Activated naive CD8-positive, alpha-beta T cell treated with anti-CD3 and anti-CD28 coated beads, Interleukin-2, amount 10 ng/mL, durations not matched to agents 7 days and 5 days (primary cell): ENCODE measurements at regions not wholly inside any gene's neighbourhood (a gene's known extent, or its start where the extent isn't known, plus 50 kb on each side); places are given as distances from the start of the nearest gene placed in this dataset.
"Not testable (repeated sequence)": the region's sequence is repeated elsewhere in the genome, so short reads cannot be mapped to it uniquely, and the experiment has no call there.

Experiments
- ATAC-seq: fragments of 150-1000 bp; cut with Tn5 transposase; one replicate; pipeline ENCODE4 v1.10.0; 2021; ENCODE audit warnings: low read depth, moderate library complexity
- POLR2A ChIA-PET: fragments of 350-600 bp; sonication (Branson Sonifier 250); formaldehyde crosslinking; loops from one replicate; lab custom pipeline; 2021; ENCODE audit warnings: antibody characterized with exemption; lab: Charles Lee
- DNase-seq: peaks from one replicate; pipeline ENCODE4 v3.0.0; 2021
- H3K27ac Mint-ChIP-seq: one replicate; pipeline ENCODE4 v1.8.0; 2022; ENCODE audit warnings: mild to moderate bottlenecking, mixed read lengths
- H3K27me3 Mint-ChIP-seq: one replicate; pipeline ENCODE4 v1.8.0; 2022; ENCODE audit warnings: mild to moderate bottlenecking, moderate library complexity, mixed read lengths
- H3K36me3 Mint-ChIP-seq: one replicate; pipeline ENCODE4 v1.8.0; 2021; ENCODE audit warnings: mild to moderate bottlenecking, mixed read lengths
- H3K4me1 Mint-ChIP-seq: one replicate; pipeline ENCODE4 v1.8.0; 2021; ENCODE audit warnings: mixed read lengths
- H3K4me3 Mint-ChIP-seq: one replicate; pipeline ENCODE4 v1.8.0; 2022; ENCODE audit warnings: mild to moderate bottlenecking, moderate library complexity, mixed read lengths
- H3K9me3 Mint-ChIP-seq: one replicate; pipeline ENCODE4 v1.8.0; 2021; ENCODE audit warnings: mixed read lengths

GRCh38 chr18:35807811-35808335 is 164.6 kb upstream of the RMP24 start:
- no peak overlapping the region for H3K27ac Mint-ChIP-seq
- POLR2A ChIA-PET: no interaction called here
- peaks cover 10% of the 10 kb centered on the region for H3K4me1 Mint-ChIP-seq
- H3K36me3 Mint-ChIP-seq: no peaks in the 10 kb centered on the region
- DNase-seq: no peak
- peaks cover 18% of the 10 kb centered on the region for H3K27me3 Mint-ChIP-seq
- ATAC-seq: no peak
- no peaks in the 10 kb centered on the region for H3K9me3 Mint-ChIP-seq
- H3K4me3 Mint-ChIP-seq: no peak overlapping the region

DNA sequence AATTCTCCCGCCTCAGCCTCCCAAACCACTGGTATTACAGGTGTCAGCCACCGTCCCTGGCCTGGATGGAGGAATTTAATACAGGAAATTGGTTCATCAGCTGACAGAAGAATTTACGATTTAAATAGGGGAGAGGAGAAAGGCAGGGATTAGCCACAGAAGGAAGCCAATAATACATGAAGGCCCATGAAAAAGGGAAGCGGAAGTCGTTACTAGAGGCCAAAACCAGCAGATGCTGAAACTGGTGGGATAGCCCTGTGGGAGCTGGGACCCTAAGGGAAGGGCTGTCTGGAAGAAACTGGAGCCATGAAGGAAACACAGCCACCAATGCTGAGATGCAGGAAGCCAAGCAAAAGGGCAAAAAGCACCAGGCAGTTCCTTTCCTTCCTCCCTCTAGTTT is 163.7 kb upstream of the RMP24 start:
- no peak for ATAC-seq
- peaks cover 10% of the 10 kb centered on the region for H3K4me1 Mint-ChIP-seq
- peaks cover 18% of the 10 kb centered on the region for H3K27me3 Mint-ChIP-seq
- no peaks in the 10 kb centered on the region for H3K36me3 Mint-ChIP-seq
- H3K4me3 Mint-ChIP-seq: no peak overlapping the region
- DNase-seq: no peak
- H3K9me3 Mint-ChIP-seq: peaks cover 4% of the 10 kb centered on the region
- H3K27ac Mint-ChIP-seq: no peak overlapping the region
- POLR2A ChIA-PET: no interaction called here

- POLR2A ChIA-PET: no interaction called here
- H3K9me3 Mint-ChIP-seq: peaks cover 5% of the 10 kb centered on the region
- peaks cover 10% of the 10 kb centered on the region for H3K4me1 Mint-ChIP-seq
These were observed 162.0 kb upstream of the RMP24 start for GRCh38 chr18:35810520-35810919.

DNA sequence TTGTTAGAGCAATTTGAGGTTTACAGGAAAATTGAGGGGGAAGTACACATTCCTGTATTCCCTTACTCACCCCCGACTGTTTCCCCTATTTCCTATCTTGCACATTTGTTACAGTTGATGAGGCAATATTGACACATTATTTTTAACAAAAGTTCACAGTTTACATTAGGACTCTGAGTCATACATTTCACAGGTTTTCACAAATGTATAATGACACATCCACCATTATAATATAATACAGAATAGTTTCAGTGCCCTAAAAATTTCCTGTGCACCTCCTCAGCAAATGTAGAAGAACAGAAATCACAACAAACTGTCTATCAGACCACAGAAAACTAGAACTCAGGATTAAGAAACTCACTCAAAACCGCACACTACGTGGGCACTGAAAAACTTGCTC is 160.6 kb upstream of the RMP24 start:
- POLR2A ChIA-PET: no interaction called here
- Mint-ChIP-seq H3K9me3 (peaks cover 5% of the 10 kb centered on the region), H3K4me3 (no peak overlapping the region), H3K27ac (no peak overlapping the region), H3K4me1 (peaks cover 10% of the 10 kb centered on the region), H3K27me3 (peaks cover 9% of the 10 kb centered on the region), H3K36me3 (no peaks in the 10 kb centered on the region)
- DNase-seq (no peak), ATAC-seq (no peak)

More at GRCh38 chr18:35810520-35810919, 162.0 kb upstream of the RMP24 start:
- Mint-ChIP-seq H3K27ac (no peak overlapping the region), H3K4me3 (no peak overlapping the region), H3K36me3 (no peaks in the 10 kb centered on the region), H3K27me3 (peaks cover 11% of the 10 kb centered on the region)
- ATAC-seq (no peak), DNase-seq (no peak)

GRCh38 chr18:35815011-35815410 is 157.5 kb upstream of the RMP24 start:
- H3K9me3 Mint-ChIP-seq, H3K4me3 Mint-ChIP-seq, ATAC-seq, H3K27ac Mint-ChIP-seq, H3K4me1 Mint-ChIP-seq, H3K27me3 Mint-ChIP-seq, H3K36me3 Mint-ChIP-seq, DNase-seq, POLR2A ChIA-PET: not testable (repeated sequence)

GRCh38 chr18:35816003-35816402 is 156.5 kb upstream of the RMP24 start:
- Mint-ChIP-seq H3K4me3 (no peak overlapping the region), H3K27me3 (peaks cover 11% of the 10 kb centered on the region), H3K9me3 (peaks cover 5% of the 10 kb centered on the region), H3K36me3 (no peaks in the 10 kb centered on the region), H3K27ac (no peak overlapping the region), H3K4me1 (no peaks in the 10 kb centered on the region)
- no peak for DNase-seq
- ATAC-seq: no peak
- POLR2A ChIA-PET: no interaction called here

GRCh38 chr18:35817604-35818352 is 154.7 kb upstream of the RMP24 start:
- POLR2A ChIA-PET: no interaction called here
- DNase-seq: no peak
- ATAC-seq: no peak
- Mint-ChIP-seq H3K36me3 (no peaks in the 10 kb centered on the region), H3K4me3 (no peak overlapping the region), H3K4me1 (no peaks in the 10 kb centered on the region), H3K27ac (no peak overlapping the region), H3K27me3 (peaks cover 9% of the 10 kb centered on the region), H3K9me3 (peaks cover 5% of the 10 kb centered on the region)

- ATAC-seq (no peak), DNase-seq (no peak)
- H3K27me3 Mint-ChIP-seq: peaks cover 9% of the 10 kb centered on the region
- peaks cover 2% of the 10 kb centered on the region for H3K9me3 Mint-ChIP-seq
- H3K4me3 Mint-ChIP-seq: no peak overlapping the region
- no peaks in the 10 kb centered on the region for H3K4me1 Mint-ChIP-seq
- POLR2A ChIA-PET: no interaction called here
- H3K27ac Mint-ChIP-seq: no peak overlapping the region
- no peaks in the 10 kb centered on the region for H3K36me3 Mint-ChIP-seq
These were observed 154.2 kb upstream of the RMP24 start for GRCh38 chr18:35818353-35818667.

DNA sequence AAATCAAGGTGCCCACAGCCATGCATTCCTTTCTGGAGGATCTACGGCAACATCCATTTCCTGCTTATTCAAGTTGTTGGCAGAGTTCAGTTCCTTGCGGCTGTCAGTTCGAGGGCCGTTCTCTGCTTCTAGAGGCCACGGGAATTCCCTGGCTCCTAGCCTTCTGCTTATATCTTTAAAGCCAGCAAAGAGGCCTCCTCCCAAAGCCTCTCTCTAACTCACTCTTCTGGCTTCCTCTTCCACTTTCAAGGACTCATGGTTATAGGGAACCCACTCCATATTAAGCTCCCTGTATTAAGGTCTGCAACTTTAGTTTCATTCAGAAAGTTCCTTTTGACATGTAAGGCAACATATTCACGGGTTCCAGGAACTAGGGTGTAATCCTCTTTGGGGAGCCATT is 150.1 kb upstream of the RMP24 start:
- POLR2A ChIA-PET: no interaction called here
- ATAC-seq: no peak
- no peak for DNase-seq
- no peak overlapping the region for H3K27ac Mint-ChIP-seq
- no peaks in the 10 kb centered on the region for H3K36me3 Mint-ChIP-seq
- H3K4me3 Mint-ChIP-seq: no peak overlapping the region
- peaks cover 12% of the 10 kb centered on the region for H3K27me3 Mint-ChIP-seq
- no peaks in the 10 kb centered on the region for H3K9me3 Mint-ChIP-seq
- H3K4me1 Mint-ChIP-seq: no peaks in the 10 kb centered on the region

DNA sequence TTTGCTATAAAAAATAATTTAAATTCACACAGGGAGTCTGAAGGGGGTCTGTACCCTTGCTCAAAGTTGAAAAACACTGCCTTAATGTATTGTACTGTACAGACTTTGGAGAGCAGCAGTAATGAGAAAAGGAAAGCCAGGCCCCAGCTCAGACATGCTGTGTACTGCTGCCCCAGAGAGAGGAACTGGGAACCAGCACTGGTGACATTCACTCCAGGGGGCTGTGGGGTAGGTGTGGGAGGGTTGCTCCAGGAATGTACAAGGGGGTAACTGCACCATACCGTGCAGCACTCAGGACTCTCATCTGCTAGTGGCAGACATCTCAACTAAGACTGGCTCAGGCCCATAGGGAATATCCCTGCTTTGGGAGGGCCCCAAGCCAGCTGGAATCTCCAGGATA is 146.0 kb upstream of the RMP24 start:
- DNase-seq (no peak), ATAC-seq (no peak)
- peaks cover 9% of the 10 kb centered on the region for H3K27me3 Mint-ChIP-seq
- no peaks in the 10 kb centered on the region for H3K4me1 Mint-ChIP-seq
- no peak overlapping the region for H3K27ac Mint-ChIP-seq
- peaks cover 12% of the 10 kb centered on the region for H3K9me3 Mint-ChIP-seq
- no peak overlapping the region for H3K4me3 Mint-ChIP-seq
- POLR2A ChIA-PET: no interaction called here
- H3K36me3 Mint-ChIP-seq: no peaks in the 10 kb centered on the region

DNA sequence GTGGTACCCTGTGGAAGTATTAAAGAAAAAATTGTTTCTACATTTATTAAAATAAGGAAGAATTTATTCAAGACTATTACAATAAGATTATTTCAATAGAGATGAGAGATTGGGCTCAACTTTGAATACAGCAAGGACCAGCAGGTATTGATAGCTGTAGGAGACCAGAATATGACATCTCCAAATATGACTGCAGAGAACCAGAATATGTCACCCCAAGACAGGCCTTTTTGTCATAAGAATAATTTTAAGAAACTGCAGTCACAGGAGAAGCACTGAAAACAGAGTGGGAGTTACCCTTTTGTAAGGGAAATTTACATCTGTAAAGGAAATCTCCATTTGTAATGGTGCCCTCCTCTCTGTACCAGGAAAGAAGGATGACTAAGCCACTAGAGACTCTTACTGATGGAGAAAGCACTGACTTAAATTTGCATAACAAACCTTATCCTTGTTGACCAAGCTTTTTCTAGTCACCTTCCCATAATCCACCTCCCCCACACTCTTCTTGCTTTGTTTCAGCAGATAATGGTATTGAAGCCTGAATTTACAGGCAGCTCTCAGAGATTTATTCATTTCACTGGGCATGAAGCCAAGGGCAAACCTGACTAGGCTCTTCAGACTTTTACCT is 145.1 kb upstream of the RMP24 start:
- no peak overlapping the region for H3K27ac Mint-ChIP-seq
- peaks cover 2% of the 10 kb centered on the region for H3K36me3 Mint-ChIP-seq
- peaks cover 16% of the 10 kb centered on the region for H3K9me3 Mint-ChIP-seq
- no peak for DNase-seq
- no peak overlapping the region for H3K4me3 Mint-ChIP-seq
- H3K4me1 Mint-ChIP-seq: no peaks in the 10 kb centered on the region
- no peak for ATAC-seq
- H3K27me3 Mint-ChIP-seq: peaks cover 9% of the 10 kb centered on the region
- POLR2A ChIA-PET: no interaction called here

DNA sequence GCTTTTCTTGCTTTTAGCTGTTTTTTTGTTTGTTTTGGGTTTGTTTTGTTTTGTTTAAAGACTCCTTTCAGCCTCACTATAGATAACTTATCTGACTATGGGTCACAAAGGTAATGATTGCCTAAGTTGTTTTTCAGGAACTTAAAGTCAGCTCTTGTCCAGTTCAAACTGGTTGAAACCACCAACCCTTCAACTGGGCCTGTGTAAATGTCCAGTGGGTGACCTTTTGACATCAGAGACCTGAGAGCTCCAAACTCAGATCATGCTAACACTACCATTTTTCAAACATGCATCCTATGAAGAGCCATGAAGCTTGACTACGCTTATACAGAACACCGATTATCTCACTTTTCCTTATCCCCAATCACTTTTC is 144.6 kb upstream of the RMP24 start:
- POLR2A ChIA-PET: no interaction called here
- no peak overlapping the region for H3K4me3 Mint-ChIP-seq

DNA sequence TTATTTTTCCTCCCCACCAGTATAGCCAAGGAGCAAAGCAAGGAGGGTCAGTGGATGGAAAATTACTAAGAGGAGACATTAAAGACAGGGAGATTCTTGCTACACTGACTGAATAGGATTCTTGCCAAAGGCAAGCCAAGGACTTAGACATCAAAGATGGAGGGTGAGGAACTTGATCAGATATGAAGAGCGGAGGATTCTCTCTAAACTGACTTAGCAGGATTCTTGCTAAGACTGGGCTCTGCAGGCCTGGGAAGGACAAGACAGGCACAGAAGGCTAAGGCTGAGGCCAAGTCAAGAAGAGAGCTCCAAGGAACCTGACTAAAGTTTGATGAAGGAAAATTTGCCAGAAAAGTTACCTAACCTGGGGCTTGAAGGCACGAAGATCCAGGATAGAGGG is 143.9 kb upstream of the RMP24 start:
- POLR2A ChIA-PET: no interaction called here
- no peak for ATAC-seq
- no peak overlapping the region for H3K27ac Mint-ChIP-seq
- no peak overlapping the region for H3K4me3 Mint-ChIP-seq
- peaks cover 7% of the 10 kb centered on the region for H3K27me3 Mint-ChIP-seq
- peaks cover 26% of the 10 kb centered on the region for H3K9me3 Mint-ChIP-seq
- peaks cover 2% of the 10 kb centered on the region for H3K36me3 Mint-ChIP-seq
- no peaks in the 10 kb centered on the region for H3K4me1 Mint-ChIP-seq
- DNase-seq: no peak

More for the DNA sequence above, 144.6 kb upstream of the RMP24 start:
- H3K4me1 Mint-ChIP-seq: no peaks in the 10 kb centered on the region
- no peak overlapping the region for H3K27ac Mint-ChIP-seq
- DNase-seq (no peak), ATAC-seq (no peak)
- peaks cover 2% of the 10 kb centered on the region for H3K36me3 Mint-ChIP-seq
- H3K9me3 Mint-ChIP-seq: peaks cover 21% of the 10 kb centered on the region
- peaks cover 9% of the 10 kb centered on the region for H3K27me3 Mint-ChIP-seq

DNA sequence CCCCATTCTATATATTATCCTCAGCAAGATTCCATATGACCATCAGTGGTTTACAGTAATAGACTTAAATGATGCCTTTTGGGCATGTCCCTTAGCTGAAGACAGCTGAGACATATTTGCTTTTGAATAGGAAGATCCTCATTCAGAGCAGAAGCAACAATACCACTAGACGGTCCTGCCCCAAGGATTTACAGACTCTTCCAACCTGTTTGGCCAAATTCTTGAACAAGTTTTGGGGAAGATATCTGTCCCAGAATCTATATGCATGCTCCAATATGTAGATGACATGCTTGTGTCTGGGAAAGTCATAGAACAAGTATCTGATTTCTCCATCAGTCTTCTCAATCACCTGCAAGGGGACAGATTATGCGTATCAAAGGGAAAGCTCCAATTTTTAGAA is 137.1 kb upstream of the RMP24 start:
- Mint-ChIP-seq H3K27ac (no peak overlapping the region), H3K4me1 (no peaks in the 10 kb centered on the region), H3K36me3 (peaks cover 2% of the 10 kb centered on the region), H3K27me3 (peaks cover 5% of the 10 kb centered on the region), H3K4me3 (no peak overlapping the region), H3K9me3 (peaks cover 25% of the 10 kb centered on the region)
- POLR2A ChIA-PET: no interaction called here
- no peak for ATAC-seq
- no peak for DNase-seq
